Naive thymus-derived CD4-positive, alpha-beta T cell (primary cell): ENCODE measurements at regions not wholly inside any gene's neighbourhood (a gene's known extent, or its start where the extent isn't known, plus 50 kb on each side); places are given as distances from the start of the nearest gene placed in this dataset.

Experiments used
- ATAC-seq: fragments of 150-1000 bp; cut with Tn5 transposase; 2 replicates; pipeline ENCODE4 v1.10.0; 2021; ENCODE audit warnings: mild to moderate bottlenecking, moderate library complexity
- CTCF ChIA-PET: fragments of 350-600 bp; sonication (Branson Sonifier 250); formaldehyde crosslinking; loops from one replicate; lab custom pipeline; 2021; ENCODE audit warnings: antibody characterized with exemption; lab: Charles Lee
- POLR2A ChIA-PET: fragments of 350-600 bp; sonication (Branson Sonifier 250); formaldehyde crosslinking; loops from one replicate; lab custom pipeline; 2021; ENCODE audit warnings: antibody characterized with exemption, inconsistent platforms; lab: Charles Lee
- DNase-seq, 9 donors: peaks; one replicate each; pipeline versions ENCODE4 v3.0.0 to v3.0.0-alpha.2; 2020 to 2022; ENCODE audit warnings: mixed read lengths in 1 of 9
- H3K27ac ChIP-seq: one replicate; pipeline ENCODE4 v1.7.0; 2013; ENCODE audit warnings: mild to moderate bottlenecking, low read depth, low read length, moderate library complexity
- H3K27me3 ChIP-seq, 2 donors: one replicate each; pipeline ENCODE4 v1.7.0; 2013; ENCODE audit warnings: low read length in 2 of 2, mild to moderate bottlenecking in 2 of 2, moderate library complexity in 2 of 2; ENCODE audit not compliant: control insufficient read depth in 2 of 2, insufficient read depth in 2 of 2
- H3K36me3 ChIP-seq, 3 experiments: 1 replicate in 2 of 3; 2 replicates in 1 of 3; pipeline ENCODE4 v1.7.0; 2013; ENCODE audit warnings: low read length in 3 of 3, mild to moderate bottlenecking in 3 of 3, moderate library complexity in 1 of 3; ENCODE audit not compliant: insufficient read depth in 3 of 3, control insufficient read depth in 2 of 3
- H3K4me1 ChIP-seq, 2 donors: one replicate each; pipeline ENCODE4 v1.7.0; 2013; ENCODE audit warnings: low read length in 2 of 2, mild to moderate bottlenecking in 2 of 2, moderate library complexity in 1 of 2; ENCODE audit not compliant: control insufficient read depth in 2 of 2, insufficient read depth in 2 of 2
- H3K4me3 ChIP-seq: 2 replicates; pipeline ENCODE4 v1.7.0; 2013; ENCODE audit warnings: mild to moderate bottlenecking, low read length
- H3K9me3 ChIP-seq, 3 experiments: 1 replicate in 2 of 3; 2 replicates in 1 of 3; pipeline ENCODE4 v1.7.0; 2013; ENCODE audit warnings: low read length in 3 of 3; ENCODE audit not compliant: control insufficient read depth in 2 of 3
- H3K27ac Mint-ChIP-seq, 9 donors: one replicate each; pipeline ENCODE4 v1.8.0; 2020 to 2022; ENCODE audit warnings: mixed read lengths in 9 of 9, mild to moderate bottlenecking in 8 of 9, moderate library complexity in 5 of 9, inconsistent platforms in 2 of 9
- H3K27me3 Mint-ChIP-seq, 5 donors: one replicate each; pipeline ENCODE4 v1.8.0; 2021 to 2022; ENCODE audit warnings: mixed read lengths in 5 of 5, mild to moderate bottlenecking in 1 of 5
- H3K36me3 Mint-ChIP-seq, 5 donors: one replicate each; pipeline ENCODE4 v1.8.0; 2020 to 2022; ENCODE audit warnings: mixed read lengths in 5 of 5, mild to moderate bottlenecking in 3 of 5, inconsistent platforms in 1 of 5
- H3K4me1 Mint-ChIP-seq, 7 donors: one replicate each; pipeline ENCODE4 v1.8.0; 2020 to 2022; ENCODE audit warnings: mixed read lengths in 7 of 7, mild to moderate bottlenecking in 3 of 7, inconsistent platforms in 1 of 7
- H3K4me3 Mint-ChIP-seq, 10 donors: one replicate each; pipeline ENCODE4 v1.8.0; 2020 to 2022; ENCODE audit warnings: mild to moderate bottlenecking in 10 of 10, mixed read lengths in 10 of 10, moderate library complexity in 6 of 10, inconsistent platforms in 2 of 10
- H3K9me3 Mint-ChIP-seq, 11 donors: one replicate each; pipeline ENCODE4 v1.8.0; 2020 to 2022; ENCODE audit warnings: mixed read lengths in 11 of 11, mild to moderate bottlenecking in 4 of 11, inconsistent platforms in 1 of 11, moderate library complexity in 1 of 11
- intact Hi-C, 2 donors: fragments of 100-400 bp; cut with micrococcal nuclease; formaldehyde crosslinking; loops; one replicate each; pipeline ENCODE4 v1.15.1; 2023

DNA sequence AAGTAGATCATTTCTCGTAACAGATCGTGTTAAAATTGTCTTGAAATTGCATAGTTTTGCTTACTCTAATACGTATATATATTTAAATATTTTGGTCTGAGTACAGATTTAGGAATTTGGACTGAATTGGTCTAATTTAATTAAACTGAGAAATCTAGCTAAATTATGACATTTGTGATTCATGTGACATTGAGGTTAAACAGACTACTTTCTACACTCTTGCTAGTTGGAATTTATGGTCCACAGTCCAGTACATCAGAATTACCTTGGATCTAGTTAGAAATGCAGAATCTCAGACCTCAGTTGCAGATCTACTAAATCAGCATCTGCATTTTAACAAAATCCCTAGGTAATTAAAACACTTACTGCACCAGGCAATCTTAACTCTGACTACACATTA is 609.7 kb upstream of the GOLIM4 start:
- Histone ChIP-seq H3K9me3 (no peaks in the 10 kb centered on the region), H3K27ac (no peak overlapping the region), H3K4me1 (no peaks in the 10 kb centered on the region), H3K27me3 (no peaks in the 10 kb centered on the region), H3K36me3 (no peaks in the 10 kb centered on the region), H3K4me3 (no peak overlapping the region)
- Mint-ChIP-seq H3K27ac (no peak overlapping the region), H3K4me1 (no peaks in the 10 kb centered on the region), H3K36me3 (no peaks in the 10 kb centered on the region), H3K9me3 (peaks cover 0 to 8% (median 0%) of the 10 kb centered on the region in 11 donors), H3K4me3 (no peak overlapping the region), H3K27me3 (no peaks in the 10 kb centered on the region)
- CTCF ChIA-PET, result no interaction called here
- intact Hi-C loops, result no loop called here
- no peak for DNase-seq
- POLR2A ChIA-PET, result no interaction called here
- ATAC-seq, result no peak

- Mint-ChIP-seq H3K27ac (no peak overlapping the region), H3K4me1 (no peaks in the 10 kb centered on the region), H3K36me3 (no peaks in the 10 kb centered on the region), H3K4me3 (no peak overlapping the region), H3K9me3 (peaks cover 0 to 12% (median under 1%) of the 10 kb centered on the region in 11 donors), H3K27me3 (no peaks in the 10 kb centered on the region)
- POLR2A ChIA-PET, result interaction anchor here (0.7 kb wide), 1 partner anchor 23 kb away, joined by 3 read pairs; no protein-coding TSS in a partner anchor
- Histone ChIP-seq H3K27ac (no peak overlapping the region), H3K4me3 (no peak overlapping the region), H3K9me3 (no peaks in the 10 kb centered on the region), H3K27me3 (no peaks in the 10 kb centered on the region), H3K4me1 (no peaks in the 10 kb centered on the region), H3K36me3 (no peaks in the 10 kb centered on the region)
- ATAC-seq, result no peak
- DNase-seq, result no peak
- intact Hi-C loops, result no loop called here
- CTCF ChIA-PET, result no interaction called here
Measured at GRCh38 chr3:168696051-168696450, 600.3 kb upstream of the GOLIM4 start.

DNA sequence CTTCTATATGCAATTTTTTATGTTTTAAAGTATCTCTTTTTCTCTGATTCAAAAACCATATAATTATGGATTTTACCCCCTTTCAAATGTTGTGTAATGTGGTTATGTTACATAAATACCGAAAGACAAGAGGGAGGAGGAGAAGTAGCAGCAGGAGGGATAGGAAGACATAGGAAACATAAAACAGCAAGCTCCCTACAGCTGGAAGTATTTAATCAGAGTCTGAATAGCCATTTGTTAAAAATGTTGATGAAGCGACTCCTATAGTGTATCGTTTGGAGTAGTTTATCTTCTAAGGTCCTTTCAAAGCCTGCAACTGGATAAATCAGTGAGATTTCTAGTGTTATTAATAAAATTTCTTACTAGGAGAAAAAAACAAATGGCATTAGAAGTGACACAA is 598.1 kb upstream of the GOLIM4 start:
- H3K9me3 ChIP-seq, result no peaks in the 10 kb centered on the region
- Mint-ChIP-seq H3K27ac (no peak overlapping the region), H3K4me1 (no peaks in the 10 kb centered on the region), H3K4me3 (no peak overlapping the region), H3K36me3 (peaks cover 0 to 4% (median 0%) of the 10 kb centered on the region in 5 donors), H3K9me3 (peaks cover 0 to 15% (median 0%) of the 10 kb centered on the region in 11 donors), H3K27me3 (no peaks in the 10 kb centered on the region)
- CTCF ChIA-PET, result no interaction called here
- DNase-seq, result no peak
- POLR2A ChIA-PET, result no interaction called here
- no peaks in the 10 kb centered on the region for H3K4me1 ChIP-seq
- intact Hi-C loops, result no loop called here
- ATAC-seq, result no peak
- H3K27me3 ChIP-seq, result no peaks in the 10 kb centered on the region
- no peaks in the 10 kb centered on the region for H3K36me3 ChIP-seq
- H3K27ac ChIP-seq, result no peak overlapping the region
- no peak overlapping the region for H3K4me3 ChIP-seq

GRCh38 chr3:168688267-168688666 is 592.5 kb upstream of the GOLIM4 start:
- Histone ChIP-seq H3K9me3 (no peaks in the 10 kb centered on the region), H3K27me3 (no peaks in the 10 kb centered on the region), H3K27ac (no peak overlapping the region), H3K4me3 (no peak overlapping the region), H3K36me3 (no peaks in the 10 kb centered on the region), H3K4me1 (no peaks in the 10 kb centered on the region)
- ATAC-seq, result no peak
- H3K27me3 Mint-ChIP-seq, result no peaks in the 10 kb centered on the region
- H3K4me1 Mint-ChIP-seq, result no peaks in the 10 kb centered on the region
- H3K4me3 Mint-ChIP-seq, result no peak overlapping the region
- H3K9me3 Mint-ChIP-seq, result peaks cover 0 to 12% (median 0%) of the 10 kb centered on the region in 11 donors
- CTCF ChIA-PET, result interaction anchor here (0.7 kb wide), 1 partner anchor 415 kb away, joined by 3 read pairs; no protein-coding TSS in a partner anchor
- intact Hi-C loops, result no loop called here
- no peak for DNase-seq
- POLR2A ChIA-PET, result no interaction called here
- H3K27ac Mint-ChIP-seq, result no peak overlapping the region
- peaks cover 0 to 4% (median 0%) of the 10 kb centered on the region in 5 donors for H3K36me3 Mint-ChIP-seq

GRCh38 chr3:168684519-168684918 is 588.8 kb upstream of the GOLIM4 start:
- H3K27me3 ChIP-seq, result no peaks in the 10 kb centered on the region
- peaks cover 0 to 10% (median 0%) of the 10 kb centered on the region in 11 donors for H3K9me3 Mint-ChIP-seq
- H3K27me3 Mint-ChIP-seq, result no peaks in the 10 kb centered on the region
- ChIA-PET CTCF (no interaction called here), POLR2A (no interaction called here)
- no peaks in the 10 kb centered on the region for H3K4me1 Mint-ChIP-seq
- no peaks in the 10 kb centered on the region for H3K9me3 ChIP-seq
- no peak overlapping the region for H3K27ac Mint-ChIP-seq
- H3K36me3 ChIP-seq, result no peaks in the 10 kb centered on the region
- H3K36me3 Mint-ChIP-seq, result no peaks in the 10 kb centered on the region
- no peak overlapping the region for H3K4me3 Mint-ChIP-seq
- ATAC-seq (no peak), DNase-seq (no peak)
- H3K4me3 ChIP-seq, result no peak overlapping the region
- H3K27ac ChIP-seq, result no peak overlapping the region
- H3K4me1 ChIP-seq, result no peaks in the 10 kb centered on the region
- intact Hi-C loops, result no loop called here

GRCh38 chr3:168678730-168679129 is 583.0 kb upstream of the GOLIM4 start:
- no peaks in the 10 kb centered on the region for H3K36me3 Mint-ChIP-seq
- H3K27me3 ChIP-seq, result no peaks in the 10 kb centered on the region

DNA sequence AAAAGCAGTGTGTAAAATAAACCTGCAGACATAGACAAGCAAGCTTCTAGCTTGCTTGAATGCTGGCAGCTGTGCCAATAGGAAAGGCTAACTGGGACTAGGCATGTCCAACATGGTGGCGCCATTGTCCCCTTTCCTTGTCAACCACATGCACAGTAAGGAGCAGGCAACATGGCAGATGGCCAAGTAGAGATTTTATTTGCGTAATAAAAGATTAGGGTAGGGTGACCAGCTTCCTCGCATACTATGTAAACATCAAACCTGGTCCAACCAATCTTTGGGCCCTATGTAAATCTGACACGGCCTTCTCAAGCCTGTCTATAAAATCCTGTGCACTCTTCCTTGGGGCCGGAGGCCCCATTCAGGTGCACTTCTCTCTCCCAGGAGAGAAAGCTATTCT is 575.4 kb upstream of the GOLIM4 start:
- ChIA-PET POLR2A (no interaction called here), CTCF (no interaction called here)
- Mint-ChIP-seq H3K27ac (no peak overlapping the region), H3K36me3 (no peaks in the 10 kb centered on the region), H3K4me3 (no peak overlapping the region), H3K27me3 (no peaks in the 10 kb centered on the region), H3K9me3 (peaks cover 0 to 5% (median 0%) of the 10 kb centered on the region in 11 donors), H3K4me1 (no peaks in the 10 kb centered on the region)
- no peak for DNase-seq
- Histone ChIP-seq H3K27ac (no peak overlapping the region), H3K36me3 (no peaks in the 10 kb centered on the region), H3K4me1 (no peaks in the 10 kb centered on the region), H3K9me3 (no peaks in the 10 kb centered on the region), H3K27me3 (no peaks in the 10 kb centered on the region), H3K4me3 (no peak overlapping the region)
- ATAC-seq, result no peak
- intact Hi-C loops, result no loop called here

More at GRCh38 chr3:168678730-168679129, 583.0 kb upstream of the GOLIM4 start:
- H3K9me3 Mint-ChIP-seq, result peaks cover 0 to 5% (median 0%) of the 10 kb centered on the region in 11 donors
- ChIA-PET POLR2A (no interaction called here), CTCF (no interaction called here)
- no peaks in the 10 kb centered on the region for H3K4me1 Mint-ChIP-seq
- Histone ChIP-seq H3K4me1 (no peaks in the 10 kb centered on the region), H3K9me3 (no peaks in the 10 kb centered on the region), H3K36me3 (no peaks in the 10 kb centered on the region), H3K27ac (no peak overlapping the region), H3K4me3 (no peak overlapping the region)
- no peak for ATAC-seq
- H3K27ac Mint-ChIP-seq, result no peak overlapping the region
- DNase-seq, result no peak
- intact Hi-C loops, result no loop called here
- H3K27me3 Mint-ChIP-seq, result no peaks in the 10 kb centered on the region
- no peak overlapping the region for H3K4me3 Mint-ChIP-seq
